ENCODE measurements at regions not wholly inside any gene's neighbourhood (a gene's known extent, or its start where the extent isn't known, plus 50 kb on each side); places are given as distances from the start of the nearest gene placed in this dataset.

DNA sequence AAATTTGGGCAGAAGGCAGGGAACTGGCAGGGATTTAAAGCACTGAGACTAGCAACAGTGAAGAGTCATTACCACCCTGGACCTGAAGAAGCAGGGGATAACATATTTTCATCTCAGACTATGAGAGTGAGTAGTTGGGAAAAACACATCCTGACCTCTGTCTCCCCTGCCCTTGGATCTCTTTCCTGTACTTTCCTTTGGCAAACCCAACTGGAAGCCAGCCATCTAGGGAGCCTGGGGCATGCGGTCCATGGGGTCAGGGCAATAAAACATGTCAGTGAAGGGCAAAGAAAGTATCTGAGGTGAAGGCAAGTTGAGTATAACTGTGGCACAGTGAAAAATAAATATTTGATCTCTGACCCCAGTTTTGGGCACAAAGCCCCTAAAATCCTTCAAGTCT, 698.2 kb downstream of the DOK5 start:
- H3K9me3 Mint-ChIP-seq (ENCODE audit: low read depth) = peaks cover 6% of the 10 kb centered on the region
- H3K36me3 Mint-ChIP-seq = no peaks in the 10 kb centered on the region
- ATAC-seq (no peak), DNase-seq (no peak)
- CTCF ChIA-PET = no interaction called here
- no peak overlapping the region for H3K4me3 Mint-ChIP-seq
- no peak overlapping the region for H3K27ac Mint-ChIP-seq
- no peaks in the 10 kb centered on the region for H3K4me1 Mint-ChIP-seq
- H3K27me3 Mint-ChIP-seq = no peaks in the 10 kb centered on the region

DNA sequence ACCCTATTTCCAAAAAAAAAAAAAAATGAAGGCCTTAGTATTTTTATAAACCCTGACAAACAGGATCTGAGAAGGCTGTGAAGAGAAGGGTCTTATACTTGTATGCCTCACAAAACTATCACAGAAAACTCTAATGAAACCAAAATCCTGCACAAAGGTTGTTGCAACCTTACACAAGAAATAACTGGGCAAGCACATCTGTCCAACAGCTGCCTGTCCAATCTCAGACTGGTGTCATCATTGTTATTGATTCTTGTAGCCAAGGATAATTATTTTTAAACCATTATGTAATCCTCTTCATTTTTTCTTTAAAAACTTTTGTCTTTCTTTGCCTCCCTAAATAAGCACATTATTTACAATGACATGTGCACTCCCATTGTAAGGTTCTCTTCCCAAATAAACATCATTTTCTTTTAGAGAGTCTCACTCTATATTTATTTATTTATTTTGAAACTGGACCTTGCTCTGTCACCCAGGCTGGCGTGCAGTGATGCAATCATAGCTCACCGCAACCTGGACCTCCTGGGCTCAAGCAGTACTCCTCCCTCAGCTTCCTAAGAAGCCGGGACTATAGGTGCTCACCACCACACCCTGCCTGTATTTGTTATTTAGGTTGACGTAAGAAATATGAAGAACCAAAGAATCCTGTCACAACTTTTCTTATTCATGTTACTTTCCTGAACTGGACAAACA, 697.1 kb downstream of the DOK5 start:
- H3K27me3 Mint-ChIP-seq = no peaks in the 10 kb centered on the region
- CTCF ChIA-PET = no interaction called here
- H3K4me1 Mint-ChIP-seq = no peaks in the 10 kb centered on the region
- peaks cover 6% of the 10 kb centered on the region for H3K9me3 Mint-ChIP-seq (ENCODE audit: low read depth)
- no peaks in the 10 kb centered on the region for H3K36me3 Mint-ChIP-seq
- H3K4me3 Mint-ChIP-seq = no peak overlapping the region
- no peak for DNase-seq
- no peak for ATAC-seq
- no peak overlapping the region for H3K27ac Mint-ChIP-seq

DNA sequence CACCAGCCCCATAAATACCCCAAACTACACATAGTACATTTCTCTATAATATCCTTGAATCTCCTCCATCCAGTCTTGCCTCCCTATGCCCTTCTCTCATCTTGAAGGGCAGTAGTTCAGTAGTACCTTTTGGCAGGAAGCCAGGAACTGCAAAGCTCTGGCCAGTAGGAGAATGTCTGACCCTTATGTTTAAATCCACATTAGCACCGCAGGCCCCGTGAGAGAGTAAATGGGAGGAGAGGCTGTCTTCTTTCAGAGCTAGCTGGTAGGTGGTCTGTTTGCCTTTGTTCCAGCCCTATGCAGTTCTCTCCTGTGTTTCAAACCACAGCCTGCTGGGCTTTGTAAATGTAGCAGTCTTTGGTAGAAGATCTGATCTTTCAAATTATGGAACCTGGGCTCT, 690.7 kb downstream of the DOK5 start:
- no peak for ATAC-seq
- Mint-ChIP-seq H3K27ac (no peak overlapping the region), H3K36me3 (no peaks in the 10 kb centered on the region), H3K9me3 (ENCODE audit: low read depth) (peaks cover 12% of the 10 kb centered on the region), H3K27me3 (no peaks in the 10 kb centered on the region), H3K4me3 (no peak overlapping the region), H3K4me1 (no peaks in the 10 kb centered on the region)
- CTCF ChIA-PET = no interaction called here
- no peak for DNase-seq

DNA sequence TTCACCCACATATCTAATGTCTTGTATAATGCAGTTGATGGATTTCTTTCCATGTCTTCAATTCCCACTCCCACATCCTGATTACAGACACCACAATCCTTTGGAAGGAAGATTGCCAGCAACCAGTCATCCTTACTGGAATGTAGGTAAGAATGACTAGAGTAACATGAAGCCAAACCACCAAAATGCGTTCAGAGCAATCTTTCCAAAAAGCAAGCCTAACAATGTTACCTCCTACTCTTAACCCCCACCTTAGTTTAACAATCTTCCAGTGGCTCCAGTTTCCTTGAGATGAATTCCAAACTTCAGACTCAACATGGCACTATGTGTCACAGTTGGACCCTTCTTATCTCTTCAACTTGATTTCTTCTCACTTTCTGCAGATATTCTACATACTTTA, 685.6 kb downstream of the DOK5 start:
- DNase-seq = no peak
- Mint-ChIP-seq H3K36me3 (no peaks in the 10 kb centered on the region), H3K9me3 (ENCODE audit: low read depth) (peaks cover 11% of the 10 kb centered on the region), H3K27ac (no peak overlapping the region), H3K27me3 (no peaks in the 10 kb centered on the region), H3K4me1 (no peaks in the 10 kb centered on the region), H3K4me3 (no peak overlapping the region)
- no peak for ATAC-seq
- CTCF ChIA-PET = no interaction called here

DNA sequence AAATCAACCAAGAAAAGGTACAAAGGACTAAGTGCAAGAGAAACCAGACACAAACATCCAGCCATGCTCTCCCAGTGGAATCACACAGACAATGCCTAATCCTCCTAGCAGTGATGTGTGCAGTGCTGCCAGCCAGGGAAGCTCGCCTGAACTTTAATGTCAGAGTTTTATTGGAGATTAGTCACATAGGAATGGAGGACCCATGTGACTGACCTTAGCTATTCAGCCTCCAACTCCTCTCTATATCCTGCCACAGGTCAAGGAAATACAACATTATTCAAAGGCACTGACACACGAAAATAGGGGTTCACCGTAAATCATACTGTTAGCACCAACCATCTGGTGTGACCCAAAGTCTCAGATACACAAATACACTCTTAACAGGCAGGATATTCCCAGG, 684.6 kb downstream of the DOK5 start:
- no peaks in the 10 kb centered on the region for H3K27me3 Mint-ChIP-seq
- DNase-seq (no peak), ATAC-seq (no peak)
- no peak overlapping the region for H3K27ac Mint-ChIP-seq
- no peaks in the 10 kb centered on the region for H3K36me3 Mint-ChIP-seq
- no peak overlapping the region for H3K4me3 Mint-ChIP-seq
- no peaks in the 10 kb centered on the region for H3K4me1 Mint-ChIP-seq
- H3K9me3 Mint-ChIP-seq (ENCODE audit: low read depth) = peaks cover 8% of the 10 kb centered on the region
- CTCF ChIA-PET = no interaction called here

DNA sequence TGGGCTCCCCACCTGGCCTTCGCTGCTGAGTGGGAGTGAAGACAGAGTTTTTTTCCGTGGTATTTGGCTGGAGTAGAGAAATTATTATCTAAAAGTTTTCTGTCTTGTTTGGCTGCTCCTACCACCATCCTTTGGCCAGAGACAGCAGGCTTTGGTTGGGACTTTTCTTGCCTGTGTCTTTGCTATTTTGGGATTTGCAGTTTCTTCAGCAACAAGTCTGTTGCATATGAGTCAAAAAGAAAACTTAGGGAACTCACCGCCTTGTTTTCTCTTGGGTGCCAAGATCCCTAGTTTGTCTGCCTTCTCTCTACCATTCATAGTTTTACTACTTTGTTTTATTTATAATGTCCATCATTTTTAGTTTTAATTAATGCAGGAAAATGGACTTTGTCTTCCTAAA, 683.8 kb downstream of the DOK5 start:
- Mint-ChIP-seq H3K4me3 (no peak overlapping the region), H3K9me3 (ENCODE audit: low read depth) (peaks cover 8% of the 10 kb centered on the region), H3K27ac (no peak overlapping the region), H3K27me3 (no peaks in the 10 kb centered on the region), H3K36me3 (no peaks in the 10 kb centered on the region), H3K4me1 (no peaks in the 10 kb centered on the region)
- DNase-seq (no peak), ATAC-seq (no peak)
- CTCF ChIA-PET = no interaction called here

DNA sequence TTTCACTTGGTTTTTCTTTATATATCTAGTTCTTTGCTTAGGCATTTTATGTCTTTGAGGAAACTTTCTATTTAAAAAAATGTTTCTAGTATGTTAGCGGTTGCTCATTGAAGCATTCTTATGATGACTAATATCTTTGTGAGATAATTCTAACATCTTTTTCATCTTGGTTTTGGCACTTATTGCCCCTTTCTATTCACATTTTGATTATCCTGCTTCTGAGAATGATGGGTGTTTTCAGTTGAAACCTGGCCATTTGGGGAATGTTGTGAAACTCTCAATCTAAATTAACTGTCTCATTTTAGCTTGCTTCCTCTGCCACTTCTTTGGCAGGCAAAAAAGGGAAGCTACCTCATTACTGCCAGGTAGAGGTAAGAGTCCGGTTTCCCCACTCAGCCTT, 683.1 kb downstream of the DOK5 start:
- H3K4me3 Mint-ChIP-seq = no peak overlapping the region
- no peaks in the 10 kb centered on the region for H3K36me3 Mint-ChIP-seq
- no peak for DNase-seq
- H3K27ac Mint-ChIP-seq = no peak overlapping the region
- no peaks in the 10 kb centered on the region for H3K27me3 Mint-ChIP-seq
- H3K4me1 Mint-ChIP-seq = no peaks in the 10 kb centered on the region
- CTCF ChIA-PET = no interaction called here
- ATAC-seq = no peak
- peaks cover 6% of the 10 kb centered on the region for H3K9me3 Mint-ChIP-seq (ENCODE audit: low read depth)

DNA sequence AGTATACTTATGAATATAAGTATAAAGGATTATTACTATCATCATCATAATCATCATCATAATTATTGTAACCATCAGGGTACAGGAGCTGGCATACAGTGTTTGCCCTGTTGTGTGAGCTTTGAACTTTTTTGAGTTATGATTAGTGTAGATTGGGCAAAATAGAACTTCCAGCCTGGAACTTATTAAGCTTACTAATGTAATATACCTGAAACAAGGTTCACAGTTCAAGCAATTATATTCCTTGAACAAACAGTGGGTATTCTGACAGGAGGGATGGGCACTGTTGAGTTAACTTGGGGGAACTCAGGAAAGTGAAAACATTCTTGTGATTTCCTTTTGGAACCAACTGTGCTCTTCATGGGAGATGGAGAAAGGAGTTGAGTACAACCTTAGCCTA, 680.0 kb downstream of the DOK5 start:
- Mint-ChIP-seq H3K36me3 (no peaks in the 10 kb centered on the region), H3K9me3 (ENCODE audit: low read depth) (peaks cover 9% of the 10 kb centered on the region), H3K27me3 (no peaks in the 10 kb centered on the region), H3K4me3 (no peak overlapping the region), H3K4me1 (no peaks in the 10 kb centered on the region), H3K27ac (no peak overlapping the region)
- DNase-seq (no peak), ATAC-seq (no peak)
- CTCF ChIA-PET = no interaction called here

DNA sequence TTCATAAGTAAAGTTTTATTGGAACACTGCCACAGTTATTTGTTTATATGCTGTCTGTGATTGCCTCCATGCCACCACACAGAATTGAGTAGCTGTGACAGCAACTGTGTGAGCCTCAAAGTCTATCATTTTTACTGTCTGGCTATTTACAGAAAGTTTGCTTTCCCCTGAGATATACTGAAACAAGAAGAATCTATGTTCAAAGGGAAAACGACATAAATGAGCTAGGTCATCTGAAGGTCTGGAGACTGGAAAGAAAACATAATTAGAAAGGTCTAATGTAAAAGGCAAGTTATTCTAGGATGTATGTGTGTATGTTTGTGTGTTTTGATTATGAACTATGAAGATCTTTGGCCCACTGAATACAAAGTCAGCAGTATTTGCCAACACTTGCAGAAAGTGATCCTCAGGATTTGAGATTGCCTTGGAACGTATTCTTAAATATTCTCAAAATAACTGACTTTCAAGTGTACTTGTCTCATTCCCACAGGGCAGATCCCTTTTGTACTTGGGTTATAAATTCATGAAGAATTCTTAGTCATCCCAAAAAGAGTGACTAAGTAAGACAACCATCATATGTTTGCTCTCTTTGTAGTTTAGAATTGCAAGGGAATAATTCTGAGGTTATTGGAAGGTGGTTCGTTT, 677.7 kb downstream of the DOK5 start:
- H3K4me1 Mint-ChIP-seq = no peaks in the 10 kb centered on the region
- no peak overlapping the region for H3K27ac Mint-ChIP-seq
- no peaks in the 10 kb centered on the region for H3K36me3 Mint-ChIP-seq
- no peak for DNase-seq
- H3K9me3 Mint-ChIP-seq (ENCODE audit: low read depth) = peaks cover 9% of the 10 kb centered on the region
- CTCF ChIA-PET = no interaction called here
- no peak for ATAC-seq
- no peak overlapping the region for H3K4me3 Mint-ChIP-seq
- H3K27me3 Mint-ChIP-seq = no peaks in the 10 kb centered on the region

DNA sequence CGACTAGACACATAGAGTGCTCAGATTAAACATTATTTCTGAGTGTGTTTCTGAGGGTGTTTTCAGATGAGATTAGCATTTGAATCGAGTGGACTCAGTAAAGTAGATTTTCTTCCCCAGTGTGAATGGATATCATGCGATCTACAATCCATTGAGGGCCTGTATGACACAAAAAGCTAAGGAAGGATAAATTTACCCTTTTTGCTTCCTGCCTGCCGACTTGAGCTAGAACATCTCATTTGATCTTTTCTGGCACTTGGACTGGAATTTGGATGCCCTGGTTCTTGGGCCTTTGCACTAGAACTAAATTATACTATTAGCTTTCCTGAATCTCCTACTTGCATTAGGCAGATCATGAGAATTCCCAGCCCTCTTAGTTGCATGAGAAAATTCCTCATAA, 675.8 kb downstream of the DOK5 start:
- no peak for ATAC-seq
- Mint-ChIP-seq H3K4me1 (no peaks in the 10 kb centered on the region), H3K27ac (no peak overlapping the region), H3K36me3 (no peaks in the 10 kb centered on the region), H3K9me3 (ENCODE audit: low read depth) (peaks cover 7% of the 10 kb centered on the region), H3K27me3 (no peaks in the 10 kb centered on the region), H3K4me3 (no peak overlapping the region)
- CTCF ChIA-PET = no interaction called here
- DNase-seq = no peak

DNA sequence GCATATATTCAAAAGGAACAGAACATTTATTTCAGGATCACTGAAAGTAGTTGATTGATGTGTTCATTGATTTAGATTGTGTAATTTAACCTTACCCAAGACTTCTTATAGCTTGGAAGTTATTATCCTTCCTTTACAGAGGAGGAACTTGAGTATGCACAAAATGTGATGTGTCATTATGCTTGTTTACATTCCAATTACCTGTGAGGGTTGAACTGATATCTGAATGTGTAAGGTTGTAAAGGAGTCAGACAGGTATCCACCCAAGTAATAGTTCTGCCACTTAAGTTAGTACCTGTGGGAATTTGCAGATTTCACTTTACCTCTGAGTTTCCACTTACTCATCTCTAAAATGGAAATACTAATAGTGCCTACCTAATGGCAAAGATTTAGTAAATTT, 668.2 kb downstream of the DOK5 start:
- no peak overlapping the region for H3K4me3 Mint-ChIP-seq
- ATAC-seq (no peak), DNase-seq (no peak)
- no peaks in the 10 kb centered on the region for H3K27me3 Mint-ChIP-seq
- no peak overlapping the region for H3K27ac Mint-ChIP-seq
- H3K36me3 Mint-ChIP-seq = no peaks in the 10 kb centered on the region
- no peaks in the 10 kb centered on the region for H3K4me1 Mint-ChIP-seq
- CTCF ChIA-PET = no interaction called here
- peaks cover 5% of the 10 kb centered on the region for H3K9me3 Mint-ChIP-seq (ENCODE audit: low read depth)

DNA sequence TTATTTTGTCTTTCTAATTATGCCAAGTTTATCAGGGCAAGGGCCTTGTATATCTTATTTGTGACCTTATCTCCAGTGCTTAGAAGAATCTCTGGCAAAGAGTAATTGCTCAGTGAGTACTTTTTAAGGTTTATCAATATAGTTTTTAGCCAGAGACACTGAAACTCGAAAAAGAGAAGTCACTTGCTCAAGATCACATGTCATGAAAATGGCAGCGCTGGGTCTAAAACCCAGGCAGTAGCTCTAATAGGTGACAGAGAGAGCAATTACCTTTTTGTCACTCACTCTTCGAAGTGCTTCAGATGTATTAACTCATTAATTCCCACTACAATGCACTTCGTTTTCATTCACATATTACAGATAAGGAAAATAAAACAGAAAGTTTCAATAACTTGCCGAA, 667.5 kb downstream of the DOK5 start:
- H3K27ac Mint-ChIP-seq = no peak overlapping the region
- no peak overlapping the region for H3K4me3 Mint-ChIP-seq
- no peaks in the 10 kb centered on the region for H3K27me3 Mint-ChIP-seq
- no peaks in the 10 kb centered on the region for H3K4me1 Mint-ChIP-seq
- H3K9me3 Mint-ChIP-seq (ENCODE audit: low read depth) = peaks cover 5% of the 10 kb centered on the region
- DNase-seq (no peak), ATAC-seq (no peak)
- H3K36me3 Mint-ChIP-seq = no peaks in the 10 kb centered on the region
- CTCF ChIA-PET = no interaction called here

DNA sequence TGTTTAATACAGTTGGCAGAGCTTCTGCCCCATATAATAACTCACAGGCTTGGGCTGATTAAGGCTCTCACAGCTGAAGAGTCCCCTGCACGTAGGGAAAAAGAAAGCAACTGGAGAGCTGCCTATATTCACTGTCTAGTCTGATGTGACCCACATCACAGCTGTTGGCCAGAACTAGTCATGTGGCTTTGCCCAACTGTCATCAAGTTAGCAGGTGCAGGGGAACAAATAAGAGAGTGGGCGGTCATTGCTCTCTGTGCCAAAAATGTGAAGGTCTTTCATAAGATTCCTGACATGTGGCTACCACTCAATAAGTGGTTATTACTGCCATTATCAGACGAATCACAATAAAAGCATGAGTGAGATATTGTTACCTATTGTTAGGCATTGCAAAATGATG, 665.2 kb downstream of the DOK5 start:
- CTCF ChIA-PET = no interaction called here
- Mint-ChIP-seq H3K4me3 (no peak overlapping the region), H3K36me3 (no peaks in the 10 kb centered on the region), H3K4me1 (no peaks in the 10 kb centered on the region), H3K9me3 (ENCODE audit: low read depth) (peaks cover 5% of the 10 kb centered on the region), H3K27me3 (no peaks in the 10 kb centered on the region), H3K27ac (no peak overlapping the region)
- no peak for DNase-seq
- ATAC-seq = no peak

DNA sequence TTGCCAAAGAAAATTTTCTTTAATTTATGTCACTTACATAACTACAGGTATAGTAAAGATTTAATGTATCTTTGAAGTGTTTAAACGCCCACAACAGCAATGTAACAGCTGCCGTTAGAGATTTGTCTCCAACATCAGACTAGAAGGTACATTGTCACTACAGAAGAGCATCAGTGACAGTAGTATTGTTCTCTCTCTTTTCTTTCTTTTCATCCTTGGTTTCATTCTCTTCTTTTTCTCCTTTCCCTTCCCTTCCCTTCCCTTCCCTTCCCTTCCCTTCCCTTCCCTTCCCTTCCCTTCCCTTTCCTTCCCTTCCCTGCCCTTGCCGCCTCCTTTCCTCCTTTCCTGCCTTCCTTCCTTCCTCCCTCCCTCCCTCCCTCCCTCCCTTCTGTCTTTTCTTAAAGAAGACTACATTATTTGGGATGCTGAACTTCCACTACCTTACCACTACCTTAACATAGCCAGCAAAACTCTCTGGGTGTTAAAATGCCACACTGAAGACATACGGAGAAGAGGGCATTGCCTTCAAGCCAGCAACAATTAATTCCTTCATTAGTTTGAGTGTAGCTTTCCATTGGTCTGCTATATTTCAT, 663.9 kb downstream of the DOK5 start:
- Mint-ChIP-seq H3K27me3 (no peaks in the 10 kb centered on the region), H3K36me3 (no peaks in the 10 kb centered on the region), H3K4me1 (no peaks in the 10 kb centered on the region), H3K9me3 (ENCODE audit: low read depth) (peaks cover 2% of the 10 kb centered on the region), H3K27ac (no peak overlapping the region), H3K4me3 (no peak overlapping the region)
- ATAC-seq (no peak), DNase-seq (no peak)
- CTCF ChIA-PET = no interaction called here
